Left lung (tissue), 4 donors: ENCODE measurements at regions not wholly inside any gene's neighbourhood (a gene's known extent, or its start where the extent isn't known, plus 50 kb on each side); places are given as distances from the start of the nearest gene placed in this dataset.
A peak's percentile ranks its signal among the peaks of the same experiment; 100 is the strongest.

Source experiments
- ATAC-seq: fragments of 200-7000 bp; cut with Tn5 transposase; one replicate; pipeline ENCODE4 v1.9.1; 2020; ENCODE audit warnings: moderate library complexity
- DNase-seq, 4 donors: peaks; one replicate each; pipeline ENCODE4 v3.0.0-alpha.2; 2013 to 2020
- H3K27ac ChIP-seq, 2 donors: fragments of 200-600 bp; sonication (generic) in 1 of 2; one replicate each; pipeline versions ENCODE4 v1.5.0 to v1.8.0; 2020 to 2021
- H3K27me3 ChIP-seq, 2 donors: fragments of 200-600 bp; sonication (generic) in 1 of 2; one replicate each; pipeline versions ENCODE4 v1.5.0 to v1.8.0; 2020 to 2021
- H3K36me3 ChIP-seq, 2 donors: fragments of 200-600 bp; sonication (generic) in 1 of 2; one replicate each; pipeline versions ENCODE4 v1.5.0 to v1.8.0; 2020 to 2021
- H3K4me1 ChIP-seq, 2 donors: fragments of 200-600 bp; one replicate each; pipeline ENCODE4 v1.8.0; 2021
- H3K4me3 ChIP-seq, 2 donors: fragments of 200-600 bp; sonication (generic) in 1 of 2; one replicate each; pipeline versions ENCODE4 v1.5.0 to v1.8.0; 2020 to 2021; ENCODE audit warnings: mild to moderate bottlenecking in 1 of 2
- H3K9me3 ChIP-seq, 2 donors: fragments of 200-600 bp; sonication (generic) in 1 of 2; one replicate each; pipeline versions ENCODE4 v1.5.0 to v1.8.0; 2020 to 2021
- intact Hi-C, 2 donors: fragments of 100-400 bp; cut with DNase I; formaldehyde crosslinking; loops; one replicate each; pipeline versions ENCODE4 v1.11.2 to v1.14.2; 2022
- TF ChIP-seq, protein P1 (sequence below), 2 donors: fragments of 200-600 bp; sonication (generic) in 1 of 2; IDR thresholded peaks; one replicate each; pipeline versions ENCODE4 v1.5.0 to v1.8.0; 2021; ENCODE audit warnings: antibody characterized with exemption in 2 of 2
- donor health status: DM: no; HTN: yes; CAD: no.
- donor health status: DM: no; HTN: no; CAD: no.

DNA sequence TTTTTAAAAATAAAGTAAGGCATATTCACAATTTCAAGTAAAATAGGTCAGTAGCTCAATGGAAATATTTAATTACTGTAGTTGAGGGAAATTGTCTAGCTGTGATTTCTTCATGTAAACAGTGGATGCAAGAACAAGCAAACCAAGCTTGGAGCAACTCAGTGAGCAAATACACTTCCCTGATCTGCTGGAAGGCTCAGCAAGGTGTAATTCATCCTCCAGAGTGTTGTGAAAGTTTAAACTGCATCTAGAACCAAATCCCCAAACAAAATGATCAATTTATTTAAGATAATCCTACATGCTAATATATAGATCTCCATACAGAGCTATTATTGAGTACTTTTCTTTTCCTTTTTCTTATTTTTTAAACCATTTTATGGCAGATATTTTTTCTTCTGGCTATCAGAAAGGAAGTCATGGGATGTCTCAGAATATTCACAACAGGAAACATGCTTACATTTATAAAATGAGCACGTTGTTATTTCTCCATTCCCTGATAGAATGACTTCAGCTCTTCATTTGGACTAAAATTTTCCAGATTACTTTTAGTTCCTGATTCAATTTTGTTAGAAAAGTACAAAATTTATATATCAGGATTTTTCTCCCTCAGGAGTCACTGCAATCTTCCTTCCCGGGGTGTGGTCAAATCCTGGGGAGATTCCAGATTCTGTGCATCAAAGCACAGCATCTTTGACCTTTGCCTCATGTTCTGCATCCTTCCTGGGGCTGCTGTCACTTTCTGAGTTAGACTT is 219.2 kb upstream of the ELL2 start:
- intact Hi-C loops, result no loop called here
- peaks cover 0 to 4% of the 10 kb centered on the region in 2 donors for H3K9me3 ChIP-seq
- DNase-seq, result no peak

DNA sequence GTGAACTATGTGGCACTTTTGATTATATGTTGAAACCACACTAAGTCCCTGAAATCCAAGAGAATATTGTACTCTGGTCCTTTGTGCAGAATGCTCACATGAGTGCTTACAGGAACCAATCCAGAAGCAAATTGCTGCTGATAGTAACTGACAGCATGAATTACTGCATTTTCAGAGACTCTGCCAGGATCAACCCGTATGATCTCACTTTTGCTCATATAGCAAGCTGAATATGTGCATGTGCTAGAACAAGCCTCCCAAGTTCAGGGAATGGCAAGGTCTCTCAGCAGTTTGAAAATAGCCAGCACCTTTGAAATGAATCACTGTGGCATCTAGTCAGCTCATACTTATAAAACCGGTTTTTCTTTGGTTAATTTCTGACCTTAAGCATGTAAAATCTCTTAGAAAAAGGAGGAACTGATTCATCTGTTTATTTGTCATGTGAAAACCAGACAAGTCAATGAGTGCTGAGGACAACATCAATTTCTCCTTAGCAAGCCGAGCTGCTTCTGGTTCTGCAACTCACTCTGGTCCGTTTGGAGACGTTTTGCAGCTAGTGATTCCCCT is 215.7 kb upstream of the ELL2 start:
- ATAC-seq, result peak; percentile 89

More for the DNA sequence above, 219.2 kb upstream of the ELL2 start:
- TF ChIP-seq, protein P1, sequence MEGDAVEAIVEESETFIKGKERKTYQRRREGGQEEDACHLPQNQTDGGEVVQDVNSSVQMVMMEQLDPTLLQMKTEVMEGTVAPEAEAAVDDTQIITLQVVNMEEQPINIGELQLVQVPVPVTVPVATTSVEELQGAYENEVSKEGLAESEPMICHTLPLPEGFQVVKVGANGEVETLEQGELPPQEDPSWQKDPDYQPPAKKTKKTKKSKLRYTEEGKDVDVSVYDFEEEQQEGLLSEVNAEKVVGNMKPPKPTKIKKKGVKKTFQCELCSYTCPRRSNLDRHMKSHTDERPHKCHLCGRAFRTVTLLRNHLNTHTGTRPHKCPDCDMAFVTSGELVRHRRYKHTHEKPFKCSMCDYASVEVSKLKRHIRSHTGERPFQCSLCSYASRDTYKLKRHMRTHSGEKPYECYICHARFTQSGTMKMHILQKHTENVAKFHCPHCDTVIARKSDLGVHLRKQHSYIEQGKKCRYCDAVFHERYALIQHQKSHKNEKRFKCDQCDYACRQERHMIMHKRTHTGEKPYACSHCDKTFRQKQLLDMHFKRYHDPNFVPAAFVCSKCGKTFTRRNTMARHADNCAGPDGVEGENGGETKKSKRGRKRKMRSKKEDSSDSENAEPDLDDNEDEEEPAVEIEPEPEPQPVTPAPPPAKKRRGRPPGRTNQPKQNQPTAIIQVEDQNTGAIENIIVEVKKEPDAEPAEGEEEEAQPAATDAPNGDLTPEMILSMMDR (IDR thresholded peaks at IDR 0.05), result no peak
- H3K27me3 ChIP-seq, result no peaks in the 10 kb centered on the region
- no peak overlapping the region for H3K4me3 ChIP-seq
- H3K27ac ChIP-seq, result no peak overlapping the region
- H3K4me1 ChIP-seq, result no peaks in the 10 kb centered on the region
- ATAC-seq, result no peak
- no peaks in the 10 kb centered on the region for H3K36me3 ChIP-seq

DNA sequence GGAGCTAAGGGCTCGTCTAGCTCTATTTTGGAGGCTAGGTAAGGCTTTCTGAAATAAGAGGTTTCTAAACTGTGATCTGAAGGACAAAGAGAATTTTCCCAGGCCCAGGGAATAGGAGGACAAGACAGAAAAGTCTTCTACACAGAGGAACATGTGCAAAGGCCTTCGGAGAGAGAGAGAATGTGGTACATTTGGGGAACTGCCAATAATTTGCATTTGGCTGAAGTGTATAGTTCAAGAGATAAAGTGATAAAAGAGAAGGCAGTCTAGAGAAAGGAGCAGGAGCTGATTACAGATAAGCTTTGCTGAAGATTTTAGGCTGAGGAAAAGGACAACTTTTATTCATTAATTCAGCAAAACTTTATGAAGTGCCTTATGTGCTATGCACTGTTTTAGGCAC is 214.4 kb upstream of the ELL2 start:
- Histone ChIP-seq H3K9me3 (no peaks in the 10 kb centered on the region), H3K36me3 (no peaks in the 10 kb centered on the region), H3K4me3 (no peak overlapping the region), H3K27ac (no peak overlapping the region), H3K27me3 (no peaks in the 10 kb centered on the region), H3K4me1 (no peaks in the 10 kb centered on the region)
- intact Hi-C loops, result no loop called here
- DNase-seq (no peak), ATAC-seq (no peak)
- TF ChIP-seq, protein P1 (IDR thresholded peaks at IDR 0.05), result no peak

More for the DNA sequence above, 215.7 kb upstream of the ELL2 start:
- no peaks in the 10 kb centered on the region for H3K36me3 ChIP-seq
- no peaks in the 10 kb centered on the region for H3K9me3 ChIP-seq
- H3K4me1 ChIP-seq, result no peaks in the 10 kb centered on the region
- no peak overlapping the region for H3K4me3 ChIP-seq
- H3K27me3 ChIP-seq, result no peaks in the 10 kb centered on the region
- peak in 2 of 4 donors; percentile 3 to 27 for DNase-seq
- H3K27ac ChIP-seq, result peak overlapping the region; percentile 10 to 30
- TF ChIP-seq, protein P1 (IDR thresholded peaks at IDR 0.05), result no peak
- intact Hi-C loops, result no loop called here

DNA sequence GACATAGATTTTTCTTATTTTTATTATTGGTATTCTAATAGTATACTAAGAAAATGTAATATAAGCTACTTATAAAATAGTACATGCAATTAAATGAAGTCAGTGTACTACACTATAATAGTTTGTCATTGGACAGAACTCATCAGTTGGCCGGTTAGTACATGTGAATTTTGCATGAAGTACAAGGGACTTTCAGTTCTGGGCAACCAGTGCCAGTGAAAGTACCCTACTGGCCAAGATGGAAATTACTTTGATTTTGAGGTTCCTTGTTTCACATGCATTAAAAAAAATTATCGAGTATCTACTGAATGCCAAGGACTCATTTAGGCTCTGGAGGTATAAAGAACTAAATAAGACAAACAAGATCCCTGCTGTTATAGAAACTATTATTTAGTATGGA is 213.4 kb upstream of the ELL2 start:
- Histone ChIP-seq H3K27me3 (no peaks in the 10 kb centered on the region), H3K4me1 (no peaks in the 10 kb centered on the region), H3K9me3 (no peaks in the 10 kb centered on the region), H3K36me3 (no peaks in the 10 kb centered on the region), H3K4me3 (no peak overlapping the region), H3K27ac (no peak overlapping the region)
- TF ChIP-seq, protein P1 (IDR thresholded peaks at IDR 0.05), result peak in 1 of 2 donors; percentile 11
- no peak for ATAC-seq
- no peak for DNase-seq
- intact Hi-C loops, result no loop called here

DNA sequence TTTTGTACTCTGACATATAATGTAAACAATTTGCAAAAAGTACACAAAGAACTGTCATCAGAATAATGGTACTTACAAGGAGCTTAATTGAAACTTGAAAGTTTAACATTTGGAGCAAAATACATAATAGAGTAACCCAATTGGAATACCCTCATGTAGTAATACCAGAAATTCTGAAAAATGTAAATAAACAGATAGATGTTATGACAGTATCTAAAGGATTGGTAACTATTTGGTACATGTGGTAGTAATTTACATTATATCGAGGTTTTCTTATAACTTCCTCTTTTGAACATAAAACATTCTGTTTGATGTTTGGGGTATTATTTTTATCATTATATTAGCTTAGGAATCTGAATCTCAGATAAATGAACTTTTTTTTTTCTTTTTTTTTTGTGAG is 211.7 kb upstream of the ELL2 start:
- intact Hi-C loops, result no loop called here

More for the DNA sequence above, 211.7 kb upstream of the ELL2 start:
- Histone ChIP-seq H3K4me1 (no peaks in the 10 kb centered on the region), H3K4me3 (no peak overlapping the region), H3K9me3 (no peaks in the 10 kb centered on the region), H3K36me3 (no peaks in the 10 kb centered on the region), H3K27me3 (no peaks in the 10 kb centered on the region), H3K27ac (no peak overlapping the region)
- TF ChIP-seq, protein P1 (IDR thresholded peaks at IDR 0.05), result no peak
- DNase-seq, result no peak
- ATAC-seq, result no peak
